NCI-H446 (cell line): ENCODE measurements at regions not wholly inside any gene's neighbourhood (a gene's known extent, or its start where the extent isn't known, plus 50 kb on each side); places are given as distances from the start of the nearest gene placed in this dataset.
"Not testable (repeated sequence)": the region's sequence is repeated elsewhere in the genome, so short reads cannot be mapped to it uniquely, and the experiment has no call there.

Experiments used
- DNase-seq, 2 experiments: peaks; one replicate each; lab custom pipeline; 2025; lab: John Stamatoyannopoulos, UW

- no peak for DNase-seq
Observed at GRCh38 chr11:86749821-86750401, 50.4 kb upstream of the PRSS23 start.

DNA sequence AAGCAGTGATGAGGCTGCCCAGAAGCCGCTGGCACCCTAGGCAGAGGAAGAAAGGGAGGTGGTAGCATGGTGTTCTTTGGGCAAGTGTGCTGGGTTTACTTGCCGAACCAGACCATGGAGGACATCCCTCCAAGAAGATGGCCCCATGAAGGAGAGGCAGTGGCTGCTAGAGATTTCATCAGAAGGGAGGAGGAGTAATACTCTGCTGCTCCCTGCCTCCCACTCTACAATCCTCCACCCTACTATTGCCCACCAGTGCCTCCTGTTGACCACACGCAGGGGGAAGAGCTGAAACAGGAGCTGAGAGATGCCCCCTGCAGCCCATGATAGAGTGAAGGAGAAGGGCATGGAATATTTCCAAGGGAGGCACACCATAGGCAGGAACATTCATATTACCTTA is 51.0 kb upstream of the PRSS23 start:
- DNase-seq = no peak

DNA sequence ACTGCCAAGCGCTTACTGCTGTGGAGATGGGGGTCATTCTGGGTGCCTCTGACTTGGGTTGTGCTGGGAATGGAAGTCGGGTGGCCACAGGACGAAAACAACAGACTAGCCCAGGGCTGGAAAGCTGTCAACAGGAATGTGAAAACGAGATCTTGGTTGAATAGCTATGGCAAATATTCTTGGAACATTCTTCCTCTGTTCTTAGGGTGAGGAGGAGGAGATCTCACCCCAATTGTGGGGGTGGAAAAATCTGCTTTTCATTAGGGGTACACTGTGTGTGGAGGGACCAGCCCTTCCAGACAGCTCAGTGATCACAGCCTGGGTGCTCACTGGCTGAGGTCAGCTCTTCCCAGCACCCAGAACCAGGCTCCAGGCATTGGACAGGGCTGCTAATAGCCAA is 52.0 kb upstream of the PRSS23 start:
- no peak for DNase-seq

GRCh38 chr11:86747801-86748200 is 52.5 kb upstream of the PRSS23 start:
- DNase-seq = no peak

DNA sequence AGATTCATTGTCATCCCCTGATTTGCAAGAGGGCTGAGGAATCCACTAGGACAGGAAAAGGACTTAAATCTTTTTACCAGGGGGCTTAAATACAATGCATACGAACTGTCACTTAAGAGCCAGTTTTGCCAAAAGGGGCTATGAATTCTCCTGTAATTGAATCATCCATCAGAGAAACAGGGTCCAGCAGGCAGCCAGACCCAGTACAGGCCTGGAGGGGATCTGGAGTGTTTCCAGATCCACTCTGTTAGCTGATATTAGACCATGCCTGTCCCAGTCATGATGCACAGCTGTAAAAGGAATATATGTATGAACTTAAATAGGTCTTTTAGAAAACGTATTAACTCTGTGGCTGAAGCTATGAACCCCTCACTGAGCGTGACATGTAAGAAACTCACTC is 53.8 kb upstream of the PRSS23 start:
- peak in 1 of 2 experiments; percentile 15 for DNase-seq

GRCh38 chr11:86745571-86745970 is 54.8 kb upstream of the PRSS23 start:
- DNase-seq = no peak

DNA sequence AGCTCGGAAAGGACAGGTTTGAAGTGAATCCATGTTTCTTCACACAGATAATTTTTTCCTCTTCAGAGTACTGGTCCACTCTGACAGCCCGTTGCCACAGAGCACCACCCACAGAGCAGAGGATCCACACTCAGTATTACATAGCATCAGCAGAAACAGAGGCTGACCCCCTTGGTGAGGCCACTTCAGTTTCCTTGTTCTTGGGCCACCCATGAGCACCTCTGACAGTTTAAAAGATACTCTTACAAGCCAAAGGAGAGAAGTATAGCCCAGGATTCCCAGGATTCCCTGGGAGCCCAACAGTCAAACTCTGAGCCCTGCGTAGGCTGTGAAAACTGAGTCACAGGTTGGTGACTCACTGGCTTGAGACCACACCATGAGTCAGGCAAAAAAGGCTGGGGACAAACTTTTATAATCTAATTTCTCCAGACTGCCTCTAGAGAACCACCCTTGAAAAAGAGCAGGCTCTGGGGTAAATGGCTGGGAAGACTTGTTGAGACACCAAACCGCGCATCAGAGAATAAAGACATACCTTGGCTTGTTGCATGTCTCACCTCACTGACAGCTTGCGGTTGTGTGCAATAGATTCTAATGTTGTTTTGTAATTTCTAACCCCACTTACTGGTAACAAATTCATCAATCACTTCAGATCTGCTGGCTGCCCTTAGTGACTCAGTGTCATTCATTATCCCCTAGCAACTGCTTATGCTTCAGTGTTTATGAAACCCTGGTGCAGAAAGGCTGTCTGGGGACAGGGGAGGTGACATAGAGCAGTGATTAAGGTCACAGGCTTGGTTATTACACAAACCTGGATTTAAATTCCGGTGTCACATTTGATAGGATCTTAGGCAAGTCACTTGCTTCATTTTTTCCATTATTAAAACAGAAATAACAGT is 56.9 kb upstream of the PRSS23 start:
- no peak for DNase-seq

GRCh38 chr11:86741839-86742805 is 58.2 kb upstream of the PRSS23 start:
- no peak for DNase-seq

DNA sequence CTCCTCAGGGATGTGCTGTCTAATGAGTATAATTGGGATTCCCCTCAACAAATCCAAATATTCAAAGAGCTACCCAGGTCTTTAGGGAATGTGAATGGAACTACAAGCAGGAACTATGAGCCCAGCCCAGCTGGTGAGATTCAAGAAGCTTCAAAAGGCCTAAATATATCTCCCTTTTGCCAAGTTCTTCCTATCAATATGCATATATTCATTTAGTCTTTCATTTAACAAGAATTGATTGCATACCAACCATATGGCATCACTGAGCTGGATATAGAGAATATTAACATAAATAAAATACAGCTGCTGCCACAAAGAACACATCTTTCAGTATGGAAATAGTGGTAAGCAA is 58.9 kb upstream of the PRSS23 start:
- DNase-seq = no peak

DNA sequence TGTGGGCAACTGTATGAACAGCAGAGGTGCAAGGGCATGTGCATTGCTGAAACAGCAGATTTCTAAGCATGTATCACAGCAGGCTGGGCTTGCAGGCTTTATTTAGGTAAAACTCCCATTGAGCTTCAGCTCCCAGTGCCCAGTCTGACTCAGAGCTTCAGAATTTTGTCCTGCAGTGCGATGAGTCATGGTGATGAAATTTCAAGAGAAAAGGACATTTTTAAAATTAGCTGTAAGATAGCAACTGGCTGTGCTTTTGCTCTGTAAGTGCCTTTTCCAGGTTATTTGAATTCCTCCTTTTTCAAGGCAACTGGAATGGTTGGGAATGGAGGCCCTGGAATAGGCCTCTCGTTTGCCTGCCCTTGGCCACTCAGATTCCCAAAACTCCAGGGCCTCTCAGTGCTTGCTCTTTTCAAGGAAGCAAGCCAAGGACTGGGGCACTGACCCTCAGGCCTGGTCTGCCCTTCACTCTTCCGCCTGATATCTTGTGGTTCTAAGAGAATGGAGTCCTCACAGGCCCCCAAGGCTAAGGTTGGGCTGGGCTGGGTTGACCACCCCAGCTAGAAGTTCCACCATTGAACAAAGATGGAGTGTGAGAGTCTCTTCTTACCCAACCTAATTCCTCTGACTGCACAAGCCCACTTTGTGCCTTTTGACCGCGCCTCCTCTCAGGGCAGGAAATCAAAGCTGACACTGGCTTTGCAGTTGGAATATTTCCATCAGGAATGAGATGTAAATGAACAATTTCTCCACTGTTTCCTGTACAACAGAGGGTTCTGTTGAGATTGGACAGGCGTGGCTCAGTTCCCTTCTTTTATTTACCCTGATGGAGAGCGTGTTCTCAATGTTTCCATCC is 59.5 kb upstream of the PRSS23 start:
- DNase-seq = peak in 1 of 2 experiments; percentile 75

DNA sequence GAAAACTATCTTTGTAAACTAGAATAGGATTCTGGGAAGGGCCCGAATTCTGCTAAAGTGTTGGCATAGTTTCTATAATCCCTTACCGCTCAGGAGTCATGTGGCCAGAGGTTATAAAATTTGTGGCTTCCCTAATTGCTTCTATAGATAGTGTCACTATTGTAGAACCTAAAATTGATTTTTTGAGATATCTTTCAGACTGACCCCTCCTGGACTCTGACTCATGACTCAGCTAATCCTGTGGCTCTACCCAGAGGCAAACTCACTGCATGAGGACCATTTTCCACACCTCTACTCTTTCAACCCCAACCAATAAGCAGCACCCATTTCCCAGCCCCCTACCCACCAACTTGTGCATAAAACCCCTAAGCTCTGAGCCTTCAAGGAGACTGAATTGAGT is 61.8 kb upstream of the PRSS23 start:
- no peak for DNase-seq

DNA sequence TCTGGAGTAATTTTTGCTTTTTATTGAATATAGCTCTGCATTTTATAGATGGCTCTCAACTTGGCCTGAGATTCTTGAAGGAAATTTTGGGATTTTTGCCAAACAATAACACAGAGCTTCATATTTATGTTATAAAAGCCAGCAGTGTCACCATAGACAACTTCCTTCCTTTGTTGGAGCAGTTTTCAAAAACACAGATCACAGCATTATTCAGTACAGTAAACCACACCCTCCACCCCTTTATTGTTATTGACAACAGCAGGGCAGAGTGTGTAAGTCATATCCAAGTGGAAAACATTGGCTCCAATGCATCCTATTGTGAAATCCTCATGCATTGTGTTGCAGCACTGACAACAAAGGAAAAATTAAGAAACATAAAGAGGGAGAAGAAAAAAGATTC is 62.6 kb upstream of the PRSS23 start:
- peak in 1 of 2 experiments; percentile 39 for DNase-seq

GRCh38 chr11:86737230-86737629 is 63.1 kb upstream of the PRSS23 start:
- DNase-seq = no peak

DNA sequence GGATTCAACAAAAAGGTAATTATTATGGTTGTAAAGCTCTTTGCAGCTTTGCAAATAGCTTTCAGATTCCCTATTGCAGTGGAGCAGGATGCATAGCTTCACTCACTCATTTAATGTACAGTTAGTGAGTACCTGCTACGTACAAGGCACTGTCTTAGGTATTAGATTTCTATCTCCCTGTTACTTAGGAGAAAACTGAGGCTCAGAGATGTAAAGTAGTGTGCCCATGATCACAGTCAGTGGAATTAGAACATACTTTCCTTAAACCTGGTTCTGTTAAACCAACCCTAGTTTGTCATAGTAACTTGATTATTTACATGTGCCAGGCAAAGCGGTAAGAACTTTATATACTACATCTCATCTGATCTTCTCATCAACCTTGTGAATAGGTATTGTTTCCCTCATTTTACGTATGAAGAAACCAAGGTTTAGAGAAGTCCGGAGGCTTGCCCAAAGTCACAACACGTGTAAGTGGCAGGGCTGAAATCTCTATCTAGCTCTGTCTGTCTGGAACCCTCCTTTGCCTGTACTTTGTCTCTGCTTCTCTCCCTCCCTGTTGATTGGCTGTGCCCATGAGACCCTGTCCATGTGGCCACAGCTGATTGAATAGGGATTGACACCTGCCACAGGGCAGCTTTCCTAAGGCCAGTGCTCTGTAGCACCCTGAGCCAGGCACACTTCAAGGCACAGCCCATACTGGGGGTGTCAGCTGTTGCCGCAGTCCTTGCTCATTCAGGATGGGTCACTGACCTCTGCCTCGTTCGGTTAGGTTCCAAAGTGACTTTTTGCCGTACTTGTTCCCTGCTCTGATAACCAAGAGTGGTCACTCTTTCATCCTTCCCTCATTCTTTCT is 63.8 kb upstream of the PRSS23 start:
- no peak for DNase-seq

GRCh38 chr11:86735451-86736290 is 63.3 kb upstream of the ME3 start:
- no peak for DNase-seq

DNA sequence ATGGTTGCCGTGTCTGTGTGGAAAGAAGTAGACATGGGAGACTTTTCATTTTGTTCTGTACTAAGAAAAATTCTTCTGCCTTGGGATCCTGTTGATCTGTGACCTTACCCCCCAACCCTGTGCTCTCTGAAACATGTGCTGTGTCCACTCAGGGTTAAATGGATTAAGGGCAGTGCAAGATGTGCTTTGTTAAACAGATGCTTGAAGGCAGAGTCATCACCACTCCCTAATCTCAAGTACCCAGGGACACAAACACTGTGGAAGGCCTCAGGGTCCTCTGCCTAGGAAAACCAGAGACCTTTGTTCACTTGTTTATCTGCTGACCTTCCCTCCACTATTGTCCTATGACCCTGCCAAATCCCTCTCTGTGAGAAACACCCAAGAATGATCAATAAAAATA is 60.3 kb upstream of the ME3 start:
- DNase-seq = not testable (repeated sequence)

DNA sequence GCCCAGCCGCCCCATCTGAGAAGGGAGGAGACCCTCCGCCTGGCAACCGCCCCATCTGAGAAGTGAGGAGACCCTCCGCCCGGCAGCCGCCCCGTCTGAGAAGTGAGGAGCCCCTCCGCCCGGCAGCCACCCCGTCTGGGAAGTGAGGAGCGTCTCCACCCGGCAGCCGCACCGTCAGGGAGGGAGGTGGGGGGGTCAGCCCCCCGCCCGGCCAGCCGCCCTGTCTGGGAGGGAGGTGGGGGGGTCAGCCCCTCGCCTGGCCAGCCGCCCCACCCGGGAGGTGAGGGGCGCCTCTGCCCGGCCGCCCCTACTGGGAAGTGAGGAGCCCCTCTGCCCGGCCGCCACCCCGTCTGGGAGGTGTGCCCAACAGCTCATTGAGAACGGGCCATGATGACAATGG is 59.9 kb upstream of the ME3 start:
- DNase-seq = not testable (repeated sequence)

GRCh38 chr11:86729576-86729975 is 57.2 kb upstream of the ME3 start:
- DNase-seq = not testable (repeated sequence)

DNA sequence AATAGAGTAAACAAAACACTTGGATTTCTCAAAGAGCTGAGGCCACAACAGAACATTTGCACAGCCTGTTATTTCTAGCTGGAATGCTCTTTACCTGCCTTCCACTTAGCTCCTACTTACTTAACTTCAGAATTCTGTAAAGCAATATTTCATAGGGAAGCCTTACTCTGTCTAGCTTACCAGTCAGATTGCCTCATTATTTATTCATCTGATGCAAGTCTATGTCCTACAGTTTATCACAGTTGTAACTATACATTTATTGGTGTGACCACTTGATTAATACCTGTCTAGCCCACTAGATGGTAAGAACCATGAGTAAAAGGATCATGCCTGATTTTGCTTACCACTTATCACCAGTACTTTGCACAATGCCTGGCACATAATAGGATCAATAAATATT is 56.1 kb upstream of the ME3 start:
- DNase-seq = no peak
